Motor neuron (in vitro differentiated cells): ENCODE measurements at regions not wholly inside any gene's neighbourhood (a gene's known extent, or its start where the extent isn't known, plus 50 kb on each side); places are given as distances from the start of the nearest gene placed in this dataset.

Source experiments
- ATAC-seq, 8 experiments: fragments of 200-7000 bp; cut with Tn5 transposase; replicated peaks in 6 of 8; 2 replicates each; pipeline ENCODE4 v1.8.0; 2021; ENCODE audit warnings: mild to moderate bottlenecking in 8 of 8, moderate library complexity in 8 of 8
- H3K27ac ChIP-seq, 2 donors: fragments of 250-450 bp; sonication (Bioruptor Pico); 2 replicates each; pipeline ENCODE4 v1.9.0; 2021; ENCODE audit warnings: antibody characterized with exemption in 2 of 2, mild to moderate bottlenecking in 2 of 2, moderate library complexity in 1 of 2
- H3K4me1 ChIP-seq, 2 donors: fragments of 250-450 bp; sonication (Bioruptor Pico); replicated peaks in 1 of 2; 2 replicates each; pipeline ENCODE4 v1.6.1; 2021; ENCODE audit warnings: antibody characterized with exemption in 2 of 2, mild to moderate bottlenecking in 2 of 2, moderate library complexity in 1 of 2
- H3K4me3 ChIP-seq, 5 donors: fragments of 250-450 bp; sonication (Bioruptor Pico); 2 replicates each; pipeline ENCODE4 v1.9.0; 2021; ENCODE audit warnings: antibody characterized with exemption in 5 of 5, mild to moderate bottlenecking in 5 of 5, moderate library complexity in 4 of 5
- WGBS, 10 experiments: fragments of 450-650 bp; shearing (Covaris generic); methylation state at CpG; one replicate each; pipeline ENCODE4 v1.0.0; 2022; 5-methylcytosine and 5-hydroxymethylcytosine counted together
- in situ Hi-C, 9 experiments: fragments of 400-800 bp; cut with MboI; loops; one replicate each; pipeline ENCODE4 v1.15.0; 2021; ENCODE audit warnings: low sequenced_read_pairs in 9 of 9, low pct_unique_long_range_greater_than_20kb in 2 of 9; ENCODE audit not compliant: unreplicated experiment in 9 of 9

GRCh38 chr2:145360129-145360790 lies 840.3 kb upstream of the ZEB2 start:
- no peak overlapping the region for H3K27ac ChIP-seq
- WGBS, 10 experiments, result 80 to 100% (median 91%) methylated on average over 1 to 7 of the region's 7 CpGs
- in situ Hi-C loops, result no loop called here
- no peak overlapping the region for H3K4me3 ChIP-seq
- no peak for ATAC-seq
- H3K4me1 ChIP-seq, result no peaks in the 10 kb centered on the region

GRCh38 chr2:145359561-145359960 lies 839.6 kb upstream of the ZEB2 start:
- in situ Hi-C loops, result no loop called here
- no peaks in the 10 kb centered on the region for H3K4me1 ChIP-seq
- no peak for ATAC-seq
- no peak overlapping the region for H3K4me3 ChIP-seq
- no peak overlapping the region for H3K27ac ChIP-seq
- 57 to 100% (median 74%) methylated on average over 1 to 3 of the region's 3 CpGs for WGBS, 10 experiments

- Histone ChIP-seq H3K4me3 (no peak overlapping the region), H3K4me1 (peaks cover 0 to 19% of the 10 kb centered on the region in 2 donors), H3K27ac (no peak overlapping the region)
- ATAC-seq, result no peak
- in situ Hi-C loops, result no loop called here
Measured at GRCh38 chr2:145356056-145356455, 836.1 kb upstream of the ZEB2 start.

- peak in 5 of 8 experiments; percentile 67 to 96 (median 92) for ATAC-seq
- Histone ChIP-seq H3K4me1 (peaks cover 0 to 28% of the 10 kb centered on the region in 2 donors), H3K4me3 (no peak overlapping the region), H3K27ac (no peak overlapping the region)
- in situ Hi-C loops, result no loop called here
- 40 to 95% (median 65%) methylated on average over 2 to 5 of the region's 5 CpGs for WGBS, 10 experiments
Measured at GRCh38 chr2:145352484-145352883, 832.6 kb upstream of the ZEB2 start.

- WGBS, 10 experiments, result 50 to 100% (median 77%) methylated on average over 1 to 2 of the region's 2 CpGs
- peaks cover 0 to 28% of the 10 kb centered on the region in 2 donors for H3K4me1 ChIP-seq
- no peak overlapping the region for H3K4me3 ChIP-seq
- in situ Hi-C loops, result no loop called here
- no peak overlapping the region for H3K27ac ChIP-seq
- ATAC-seq, result peak in 5 of 8 experiments; percentile 43 to 88 (median 72)
Measured at GRCh38 chr2:145351864-145352425, 832.0 kb upstream of the ZEB2 start.

- WGBS, 10 experiments, result 0 to 100% (median 71%) methylated on average over 1 to 3 of the region's 3 CpGs; no CpG with 5 or more reads in 1 of the 10 experiments
- H3K4me3 ChIP-seq, result no peak overlapping the region
- H3K27ac ChIP-seq, result no peak overlapping the region
- H3K4me1 ChIP-seq, result peaks cover 0 to 28% of the 10 kb centered on the region in 2 donors
- ATAC-seq, result peak in 1 of 8 experiments; percentile 23
- in situ Hi-C loops, result no loop called here
Measured at GRCh38 chr2:145350011-145350410, 830.1 kb upstream of the ZEB2 start.

GRCh38 chr2:145344076-145344724 lies 824.3 kb upstream of the ZEB2 start:
- no peak overlapping the region for H3K4me3 ChIP-seq
- ATAC-seq, result no peak
- no peak overlapping the region for H3K27ac ChIP-seq
- peaks cover 0 to under 1% of the 10 kb centered on the region in 2 donors for H3K4me1 ChIP-seq
- in situ Hi-C loops, result no loop called here

GRCh38 chr2:145343287-145343686 lies 823.4 kb upstream of the ZEB2 start:
- H3K27ac ChIP-seq, result no peak overlapping the region
- ATAC-seq, result no peak
- WGBS, 10 experiments, result 45 to 100% (median 50%) methylated on average over 1 to 2 of the region's 2 CpGs; no CpG with 5 or more reads in 5 of the 10 experiments
- no peaks in the 10 kb centered on the region for H3K4me1 ChIP-seq
- in situ Hi-C loops, result no loop called here
- no peak overlapping the region for H3K4me3 ChIP-seq

- WGBS, 10 experiments, result 30 to 100% (median 83%) methylated on average over 1 to 2 of the region's 2 CpGs; no CpG with 5 or more reads in 1 of the 10 experiments
- in situ Hi-C loops, result no loop called here
Measured at GRCh38 chr2:145341536-145341935, 821.6 kb upstream of the ZEB2 start.

GRCh38 chr2:145339646-145340045 lies 819.7 kb upstream of the ZEB2 start:
- Histone ChIP-seq H3K27ac (no peak overlapping the region), H3K4me1 (peaks cover 0 to 4% of the 10 kb centered on the region in 2 donors), H3K4me3 (no peak overlapping the region)
- no peak for ATAC-seq
- in situ Hi-C loops, result no loop called here
- WGBS, 10 experiments, result 31 to 100% (median 75%) methylated on average over 2 to 3 of the region's 3 CpGs

More at GRCh38 chr2:145341536-145341935, 821.6 kb upstream of the ZEB2 start:
- no peak for ATAC-seq
- Histone ChIP-seq H3K27ac (no peak overlapping the region), H3K4me3 (no peak overlapping the region), H3K4me1 (peaks cover 0 to 4% of the 10 kb centered on the region in 2 donors)

GRCh38 chr2:145332210-145332898 lies 812.4 kb upstream of the ZEB2 start:
- peak in 5 of 8 experiments; percentile 95 to 100 (median 100) for ATAC-seq
- WGBS, 10 experiments, result 50 to 96% (median 67%) methylated on average over 3 to 7 of the region's 7 CpGs
- Histone ChIP-seq H3K27ac (no peak overlapping the region), H3K4me3 (no peak overlapping the region), H3K4me1 (peaks cover 3 to 4% of the 10 kb centered on the region in 2 donors)
- in situ Hi-C loops, result no loop called here

GRCh38 chr2:145329971-145330370 lies 810.1 kb upstream of the ZEB2 start:
- ATAC-seq, result no peak
- in situ Hi-C loops, result no loop called here
- WGBS, 10 experiments, result 83 to 100% (median 90%) methylated on average over 1 of the region's 1 CpG; no CpG with 5 or more reads in 3 of the 10 experiments

GRCh38 chr2:145325485-145325884 lies 805.6 kb upstream of the ZEB2 start:
- WGBS, 10 experiments, result 40 to 100% (median 90%) methylated on average over 1 to 4 of the region's 4 CpGs; no CpG with 5 or more reads in 1 of the 10 experiments
- Histone ChIP-seq H3K27ac (no peak overlapping the region), H3K4me1 (no peaks in the 10 kb centered on the region), H3K4me3 (no peak overlapping the region)
- in situ Hi-C loops, result no loop called here
- peak in 3 of 8 experiments; percentile 19 to 60 (median 40) for ATAC-seq

More at GRCh38 chr2:145329971-145330370, 810.1 kb upstream of the ZEB2 start:
- peaks cover 0 to 4% of the 10 kb centered on the region in 2 donors for H3K4me1 ChIP-seq
- no peak overlapping the region for H3K4me3 ChIP-seq
- no peak overlapping the region for H3K27ac ChIP-seq
